Colonic mucosa (tissue), 4 donors: ENCODE measurements at regions not wholly inside any gene's neighbourhood (a gene's known extent, or its start where the extent isn't known, plus 50 kb on each side); places are given as distances from the start of the nearest gene placed in this dataset.

ENCODE experiments used
- DNase-seq: peaks from one replicate; pipeline ENCODE4 v3.0.0-alpha.2; 2020
- H3K27ac ChIP-seq: fragments of 200-600 bp; one replicate; pipeline ENCODE4 v1.8.0; 2021
- H3K27me3 ChIP-seq: fragments of 200-600 bp; one replicate; pipeline ENCODE4 v1.8.0; 2021
- H3K36me3 ChIP-seq: fragments of 200-600 bp; one replicate; pipeline ENCODE4 v1.8.0; 2021
- H3K4me1 ChIP-seq: fragments of 200-600 bp; one replicate; pipeline ENCODE4 v1.8.0; 2021; ENCODE audit warnings: mild to moderate bottlenecking
- H3K4me3 ChIP-seq: fragments of 200-600 bp; one replicate; pipeline ENCODE4 v1.8.0; 2021
- H3K9ac ChIP-seq, 2 donors: one replicate each; pipeline ENCODE4 v1.7.0; 2013; ENCODE audit warnings: control low read depth in 2 of 2, low read depth in 2 of 2, low read length in 2 of 2
- H3K9me3 ChIP-seq: fragments of 200-600 bp; one replicate; pipeline ENCODE4 v1.8.0; 2021
- intact Hi-C: fragments of 100-400 bp; cut with DNase I; formaldehyde crosslinking; loops from one replicate; pipeline ENCODE4 v1.14.1; 2022
- TF ChIP-seq, protein P1 (sequence below): fragments of 200-600 bp; IDR thresholded peaks from one replicate; pipeline ENCODE4 v1.8.0; 2022; ENCODE audit warnings: antibody characterized with exemption, mild to moderate bottlenecking
- donor health status: healthy.
- donor health status: DM: no; HTN: no; CAD: no.
- donor health status: DM: no; HTN: no; CAD: no.

DNA sequence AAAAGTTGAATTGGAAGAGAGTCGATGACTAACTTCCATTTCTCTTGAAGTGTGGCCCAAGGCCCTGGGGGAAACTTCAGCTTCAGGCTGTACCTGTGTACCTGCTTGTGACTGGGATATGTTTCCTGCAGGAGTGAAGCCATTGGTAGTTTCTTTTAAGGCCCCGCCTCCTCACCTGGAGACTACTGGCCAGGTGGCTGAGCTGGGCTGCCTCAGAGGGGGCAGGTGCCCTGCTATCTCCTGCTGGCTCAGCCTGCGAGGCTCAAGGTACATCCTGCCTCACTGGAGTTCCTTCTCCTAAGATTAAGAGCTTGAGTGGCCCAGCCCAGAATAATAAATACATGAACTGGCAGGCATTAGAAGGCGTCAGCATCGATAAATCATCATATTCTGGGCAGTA lies 121.6 kb upstream of the ROPN1 start:
- Histone ChIP-seq H3K9me3 (no peaks in the 10 kb centered on the region), H3K36me3 (no peaks in the 10 kb centered on the region), H3K4me1 (no peaks in the 10 kb centered on the region), H3K27ac (no peak overlapping the region), H3K9ac (no peak overlapping the region), H3K27me3 (no peaks in the 10 kb centered on the region), H3K4me3 (no peak overlapping the region)
- intact Hi-C loops = no loop called here
- TF ChIP-seq, protein P1, sequence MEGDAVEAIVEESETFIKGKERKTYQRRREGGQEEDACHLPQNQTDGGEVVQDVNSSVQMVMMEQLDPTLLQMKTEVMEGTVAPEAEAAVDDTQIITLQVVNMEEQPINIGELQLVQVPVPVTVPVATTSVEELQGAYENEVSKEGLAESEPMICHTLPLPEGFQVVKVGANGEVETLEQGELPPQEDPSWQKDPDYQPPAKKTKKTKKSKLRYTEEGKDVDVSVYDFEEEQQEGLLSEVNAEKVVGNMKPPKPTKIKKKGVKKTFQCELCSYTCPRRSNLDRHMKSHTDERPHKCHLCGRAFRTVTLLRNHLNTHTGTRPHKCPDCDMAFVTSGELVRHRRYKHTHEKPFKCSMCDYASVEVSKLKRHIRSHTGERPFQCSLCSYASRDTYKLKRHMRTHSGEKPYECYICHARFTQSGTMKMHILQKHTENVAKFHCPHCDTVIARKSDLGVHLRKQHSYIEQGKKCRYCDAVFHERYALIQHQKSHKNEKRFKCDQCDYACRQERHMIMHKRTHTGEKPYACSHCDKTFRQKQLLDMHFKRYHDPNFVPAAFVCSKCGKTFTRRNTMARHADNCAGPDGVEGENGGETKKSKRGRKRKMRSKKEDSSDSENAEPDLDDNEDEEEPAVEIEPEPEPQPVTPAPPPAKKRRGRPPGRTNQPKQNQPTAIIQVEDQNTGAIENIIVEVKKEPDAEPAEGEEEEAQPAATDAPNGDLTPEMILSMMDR = no peak
- DNase-seq = no peak

DNA sequence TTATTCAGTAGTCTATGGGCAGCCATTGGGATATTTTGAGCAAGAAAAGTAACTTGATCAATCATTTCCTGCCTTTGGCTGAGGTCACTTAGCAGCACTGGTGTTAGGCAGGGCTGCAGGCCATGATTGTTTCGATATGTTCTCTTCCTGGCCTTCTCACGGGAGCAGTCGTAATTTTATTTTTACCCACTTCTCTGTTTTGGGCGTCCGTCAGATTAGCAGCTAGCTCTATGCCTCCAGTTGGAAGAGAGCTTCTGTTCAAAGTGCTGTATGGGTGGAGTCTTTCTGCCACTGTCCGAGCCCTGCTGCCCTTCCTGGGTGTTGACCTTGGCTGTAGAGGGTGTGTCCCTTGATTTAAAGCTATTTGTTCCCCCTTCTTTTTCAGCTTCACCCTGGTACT lies 123.4 kb upstream of the ROPN1 start:
- no peak overlapping the region for H3K9ac ChIP-seq
- intact Hi-C loops = no loop called here
- no peak for DNase-seq
- TF ChIP-seq, protein P1 = no peak
- no peaks in the 10 kb centered on the region for H3K4me1 ChIP-seq
- H3K36me3 ChIP-seq = no peaks in the 10 kb centered on the region
- no peaks in the 10 kb centered on the region for H3K9me3 ChIP-seq
- no peak overlapping the region for H3K4me3 ChIP-seq
- no peaks in the 10 kb centered on the region for H3K27me3 ChIP-seq
- no peak overlapping the region for H3K27ac ChIP-seq

DNA sequence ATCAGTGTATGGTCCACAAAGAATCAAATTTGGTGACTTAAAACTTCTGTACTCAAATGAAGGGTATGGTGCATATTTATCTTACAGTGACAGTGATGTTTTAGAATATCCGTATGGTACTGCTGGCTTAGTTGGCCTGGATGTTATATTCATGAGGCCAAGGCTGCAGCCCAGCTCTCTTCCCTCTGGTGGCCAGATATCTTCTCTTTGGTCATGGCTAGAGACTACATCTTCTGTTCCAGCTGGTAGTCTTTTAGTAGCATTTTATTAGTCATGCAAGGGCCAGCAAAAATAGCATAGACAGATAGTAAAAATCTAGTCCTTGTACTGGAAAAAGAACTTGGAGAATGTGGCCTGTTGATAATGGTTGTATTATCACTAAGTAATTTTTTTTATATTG lies 124.0 kb upstream of the ROPN1 start:
- TF ChIP-seq, protein P1 = no peak
- H3K27me3 ChIP-seq = no peaks in the 10 kb centered on the region
- H3K4me1 ChIP-seq = no peaks in the 10 kb centered on the region
- intact Hi-C loops = no loop called here
- no peaks in the 10 kb centered on the region for H3K9me3 ChIP-seq
- no peaks in the 10 kb centered on the region for H3K36me3 ChIP-seq
- H3K9ac ChIP-seq = no peak overlapping the region
- DNase-seq = no peak
- no peak overlapping the region for H3K27ac ChIP-seq
- H3K4me3 ChIP-seq = no peak overlapping the region

DNA sequence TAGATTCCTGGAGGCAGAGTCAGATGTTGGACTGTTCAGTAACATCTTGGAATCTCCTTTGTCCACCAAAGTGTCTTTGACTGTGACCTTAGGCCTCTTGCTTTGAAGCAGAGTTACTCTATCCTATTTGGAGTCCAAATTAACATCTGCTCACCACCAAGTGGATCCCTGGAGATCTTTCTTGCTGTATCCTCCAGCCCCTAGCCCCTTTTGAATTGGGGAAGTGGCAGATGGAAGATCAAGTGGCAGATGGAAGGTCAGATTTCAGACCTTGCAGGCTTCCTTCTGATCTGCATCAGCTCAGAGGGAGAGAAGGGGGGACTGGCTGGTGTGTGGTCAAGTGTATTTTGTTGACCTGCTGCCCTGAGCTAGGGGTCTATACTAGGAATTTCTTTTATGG lies 125.0 kb upstream of the ROPN1 start:
- Histone ChIP-seq H3K27me3 (no peaks in the 10 kb centered on the region), H3K36me3 (no peaks in the 10 kb centered on the region), H3K9me3 (no peaks in the 10 kb centered on the region), H3K27ac (no peak overlapping the region), H3K4me1 (no peaks in the 10 kb centered on the region), H3K4me3 (no peak overlapping the region), H3K9ac (no peak overlapping the region)
- intact Hi-C loops = no loop called here
- no peak for DNase-seq
- TF ChIP-seq, protein P1 = no peak

DNA sequence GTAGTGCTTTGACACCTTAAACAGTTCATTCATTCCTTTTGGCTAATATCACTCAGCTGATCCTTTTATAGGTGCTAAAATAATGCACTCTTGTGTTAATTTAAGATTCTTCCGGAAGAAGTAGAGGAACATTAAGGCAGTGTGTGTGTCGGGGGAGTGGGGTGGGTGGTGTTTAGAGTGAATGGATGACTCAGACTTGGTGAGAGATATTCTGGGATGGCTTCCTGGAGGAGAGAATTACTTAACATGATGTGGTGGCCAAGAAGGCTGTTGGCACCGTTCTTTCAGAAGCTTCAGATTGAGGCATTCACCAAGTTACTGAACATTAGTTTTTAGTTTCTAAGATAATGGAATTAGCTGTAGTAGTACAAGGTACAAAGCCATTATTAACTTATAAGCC lies 125.6 kb upstream of the ROPN1 start:
- H3K4me1 ChIP-seq = no peaks in the 10 kb centered on the region
- TF ChIP-seq, protein P1 = no peak
- H3K4me3 ChIP-seq = no peak overlapping the region
- H3K27ac ChIP-seq = no peak overlapping the region
- H3K9me3 ChIP-seq = no peaks in the 10 kb centered on the region
- no peak for DNase-seq
- no peaks in the 10 kb centered on the region for H3K36me3 ChIP-seq
- no peaks in the 10 kb centered on the region for H3K27me3 ChIP-seq
- intact Hi-C loops = no loop called here
- H3K9ac ChIP-seq = no peak overlapping the region

DNA sequence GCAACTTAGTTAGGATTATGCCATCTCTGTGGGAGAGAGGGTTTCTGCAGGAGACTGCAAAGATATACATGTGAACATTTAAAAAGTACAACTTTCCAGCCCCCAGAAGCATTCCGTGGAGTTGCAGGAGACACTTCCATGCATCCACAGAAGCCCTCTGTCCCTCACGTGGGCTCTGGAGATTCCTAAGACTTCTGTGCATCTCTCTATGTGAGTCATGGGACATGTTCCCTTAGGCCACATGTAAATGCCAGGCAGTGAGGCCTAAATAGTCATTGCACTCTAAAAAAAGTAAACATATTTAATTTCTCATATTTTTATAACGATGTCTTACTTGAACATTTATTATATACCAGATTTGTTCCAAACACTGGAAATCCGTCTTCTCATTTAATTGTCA lies 126.5 kb upstream of the ROPN1 start:
- Histone ChIP-seq H3K9ac (no peak overlapping the region), H3K9me3 (no peaks in the 10 kb centered on the region), H3K36me3 (no peaks in the 10 kb centered on the region), H3K4me3 (no peak overlapping the region), H3K4me1 (no peaks in the 10 kb centered on the region), H3K27ac (no peak overlapping the region), H3K27me3 (no peaks in the 10 kb centered on the region)
- intact Hi-C loops = no loop called here
- no peak for DNase-seq
- TF ChIP-seq, protein P1 = no peak
